ENCODE measurements at regions not wholly inside any gene's neighbourhood (a gene's known extent, or its start where the extent isn't known, plus 50 kb on each side); places are given as distances from the start of the nearest gene placed in this dataset.

GRCh38 chr7:148472406-148472805 lies 118.2 kb upstream of the C7orf33 start:
- POLR2A ChIA-PET, result interaction anchor here (0.6 kb wide), 1 partner anchor 10 kb away, joined by 3 read pairs; no protein-coding TSS in a partner anchor
- H3K4me1 Mint-ChIP-seq (ENCODE audit: insufficient read depth, unreplicated experiment), result peaks cover 8% of the 10 kb centered on the region
- H3K4me3 Mint-ChIP-seq (ENCODE audit: unreplicated experiment), result no peak overlapping the region
- CTCF ChIA-PET, result interaction anchor here (0.6 to 2.7 kb wide), 4 partner anchors 9 to 493 kb away, joined by 3 to 10 read pairs (median 3); no protein-coding TSS in a partner anchor
- peak; percentile 71 for DNase-seq (ENCODE audit: unreplicated experiment)
- H3K36me3 Mint-ChIP-seq (ENCODE audit: insufficient read depth, unreplicated experiment), result no peaks in the 10 kb centered on the region
- TF ChIP-seq CTCF (IDR thresholded peaks at IDR 0.05; ENCODE audit: unreplicated experiment), result no peak
- BruUV-seq (replicated peaks), result no TSS peak
- H3K27ac Mint-ChIP-seq (ENCODE audit: low read depth, unreplicated experiment), result no peak overlapping the region
- H3K27me3 Mint-ChIP-seq (ENCODE audit: insufficient read depth, unreplicated experiment), result peaks cover 16% of the 10 kb centered on the region
- peaks cover 7% of the 10 kb centered on the region for H3K9me3 Mint-ChIP-seq (ENCODE audit: unreplicated experiment)
- intact Hi-C loops (cut with micrococcal nuclease), result no loop called here

- peaks cover 16% of the 10 kb centered on the region for H3K27me3 Mint-ChIP-seq (ENCODE audit: insufficient read depth, unreplicated experiment)
- BruUV-seq (replicated peaks), result no TSS peak
- intact Hi-C loops (cut with micrococcal nuclease), result no loop called here
- ChIA-PET POLR2A (no interaction called here), CTCF (interaction anchor here (0.5 to 2.7 kb wide), 6 partner anchors 13 to 529 kb away, joined by 3 to 10 read pairs (median 4); no protein-coding TSS in a partner anchor)
- H3K4me3 Mint-ChIP-seq (ENCODE audit: unreplicated experiment), result no peak overlapping the region
- no peak overlapping the region for H3K27ac Mint-ChIP-seq (ENCODE audit: low read depth, unreplicated experiment)
- DNase-seq (ENCODE audit: unreplicated experiment), result no peak
- peaks cover 8% of the 10 kb centered on the region for H3K4me1 Mint-ChIP-seq (ENCODE audit: insufficient read depth, unreplicated experiment)
- H3K9me3 Mint-ChIP-seq (ENCODE audit: unreplicated experiment), result peaks cover 7% of the 10 kb centered on the region
- no peaks in the 10 kb centered on the region for H3K36me3 Mint-ChIP-seq (ENCODE audit: insufficient read depth, unreplicated experiment)
- no peak for TF ChIP-seq CTCF (IDR thresholded peaks at IDR 0.05; ENCODE audit: unreplicated experiment)
Observed at GRCh38 chr7:148473703-148474480, 116.7 kb upstream of the C7orf33 start.

- intact Hi-C loops (cut with micrococcal nuclease), result no loop called here
- no peak for DNase-seq (ENCODE audit: unreplicated experiment)
- POLR2A ChIA-PET, result no interaction called here
- peaks cover 16% of the 10 kb centered on the region for H3K27me3 Mint-ChIP-seq (ENCODE audit: insufficient read depth, unreplicated experiment)
- TF ChIP-seq CTCF (IDR thresholded peaks at IDR 0.05; ENCODE audit: unreplicated experiment), result no peak
- H3K36me3 Mint-ChIP-seq (ENCODE audit: insufficient read depth, unreplicated experiment), result no peaks in the 10 kb centered on the region
- no peak overlapping the region for H3K4me3 Mint-ChIP-seq (ENCODE audit: unreplicated experiment)
- no peak overlapping the region for H3K27ac Mint-ChIP-seq (ENCODE audit: low read depth, unreplicated experiment)
- CTCF ChIA-PET, result interaction anchor here (0.5 to 2.7 kb wide), 7 partner anchors 12 to 529 kb away, joined by 3 to 10 read pairs (median 4); no protein-coding TSS in a partner anchor
- peaks cover 7% of the 10 kb centered on the region for H3K9me3 Mint-ChIP-seq (ENCODE audit: unreplicated experiment)
- no TSS peak for BruUV-seq (replicated peaks)
- peaks cover 8% of the 10 kb centered on the region for H3K4me1 Mint-ChIP-seq (ENCODE audit: insufficient read depth, unreplicated experiment)
Observed at GRCh38 chr7:148474481-148475025, 116.0 kb upstream of the C7orf33 start.

GRCh38 chr7:148478551-148478950 lies 112.0 kb upstream of the C7orf33 start:
- no TSS peak for BruUV-seq (replicated peaks)
- no peak for DNase-seq (ENCODE audit: unreplicated experiment)
- no peaks in the 10 kb centered on the region for H3K36me3 Mint-ChIP-seq (ENCODE audit: insufficient read depth, unreplicated experiment)
- intact Hi-C loops (cut with micrococcal nuclease), result no loop called here
- TF ChIP-seq CTCF (IDR thresholded peaks at IDR 0.05; ENCODE audit: unreplicated experiment), result no peak
- H3K4me3 Mint-ChIP-seq (ENCODE audit: unreplicated experiment), result no peak overlapping the region
- ChIA-PET POLR2A (no interaction called here), CTCF (interaction anchor here (9.3 to 16.0 kb wide), 2 partner anchors 195 to 215 kb away, joined by 91 to 297 read pairs; no protein-coding TSS in a partner anchor)
- no peak overlapping the region for H3K27ac Mint-ChIP-seq (ENCODE audit: low read depth, unreplicated experiment)
- no peaks in the 10 kb centered on the region for H3K4me1 Mint-ChIP-seq (ENCODE audit: insufficient read depth, unreplicated experiment)
- H3K27me3 Mint-ChIP-seq (ENCODE audit: insufficient read depth, unreplicated experiment), result peaks cover 16% of the 10 kb centered on the region
- H3K9me3 Mint-ChIP-seq (ENCODE audit: unreplicated experiment), result no peaks in the 10 kb centered on the region
